Fibroblast of lung (primary cell): ENCODE measurements at regions not wholly inside any gene's neighbourhood (a gene's known extent, or its start where the extent isn't known, plus 50 kb on each side); places are given as distances from the start of the nearest gene placed in this dataset.
"Not testable (repeated sequence)": the region's sequence is repeated elsewhere in the genome, so short reads cannot be mapped to it uniquely, and the experiment has no call there.

Experiments used
- DNase-seq, 2 donors: peaks; one replicate each; pipeline versions ENCODE4 v3.0.0 to v3.0.0-alpha.2; 2010; ENCODE audit warnings: low read depth in 2 of 2
- H2AFZ ChIP-seq: 2 replicates; pipeline ENCODE4 v1.5.1; 2012; ENCODE audit warnings: low read length, control low read depth, inconsistent platforms
- H3K27ac ChIP-seq: 2 replicates; pipeline ENCODE4 v1.5.1; 2011; ENCODE audit warnings: low read length, control low read depth; ENCODE audit not compliant: insufficient read depth
- H3K27me3 ChIP-seq: 2 replicates; pipeline ENCODE4 v1.5.1; 2011; ENCODE audit warnings: mild to moderate bottlenecking, low read length; ENCODE audit not compliant: control insufficient read depth, insufficient read depth
- H3K36me3 ChIP-seq: 2 replicates; pipeline ENCODE4 v1.5.1; 2011; ENCODE audit warnings: low read length; ENCODE audit not compliant: control insufficient read depth, insufficient read depth
- H3K4me1 ChIP-seq: 2 replicates; pipeline ENCODE4 v1.5.1; 2011; ENCODE audit warnings: low read length; ENCODE audit not compliant: control insufficient read depth, insufficient read depth; ENCODE audit errors: extremely low read depth
- H3K4me2 ChIP-seq: 2 replicates; pipeline ENCODE4 v1.5.1; 2011; ENCODE audit warnings: low read length, control low read depth; ENCODE audit not compliant: insufficient read depth; ENCODE audit errors: extremely low read depth
- H3K4me3 ChIP-seq, 4 experiments: fragments of 200-600 bp in 1 of 4; sonication (generic) in 1 of 4; replicated peaks in 1 of 4; 2 replicates each; pipeline ENCODE4 v1.5.1; 2011 to 2016; ENCODE audit warnings: low read length in 4 of 4, low read depth in 3 of 4, mild to moderate bottlenecking in 3 of 4, control low read depth in 2 of 4, inconsistent platforms in 1 of 4, mixed read lengths in 1 of 4; ENCODE audit not compliant: insufficient read depth in 1 of 4; ENCODE audit errors: control extremely low read depth in 1 of 4
- H3K79me2 ChIP-seq: 2 replicates; pipeline ENCODE4 v1.5.1; 2012; ENCODE audit warnings: mild to moderate bottlenecking, low read length, inconsistent platforms; ENCODE audit not compliant: control insufficient read depth, insufficient read depth
- H3K9ac ChIP-seq: 2 replicates; pipeline ENCODE4 v1.5.1; 2011; ENCODE audit warnings: mild to moderate bottlenecking, low read length, control low read depth; ENCODE audit not compliant: insufficient read depth
- H3K9me3 ChIP-seq: 2 replicates; pipeline ENCODE4 v1.5.1; 2012; ENCODE audit warnings: low read depth, low read length; ENCODE audit not compliant: control insufficient read depth, insufficient read depth
- H4K20me1 ChIP-seq: 2 replicates; pipeline ENCODE4 v1.5.1; 2011; ENCODE audit warnings: low read length; ENCODE audit not compliant: control insufficient read depth, insufficient read depth; ENCODE audit errors: extremely low read depth

- H2AFZ ChIP-seq, H3K36me3 ChIP-seq, H3K27ac ChIP-seq, H3K4me1 ChIP-seq, DNase-seq, H3K27me3 ChIP-seq, H3K4me2 ChIP-seq, H3K79me2 ChIP-seq, H3K9ac ChIP-seq, H3K4me3 ChIP-seq, H3K9me3 ChIP-seq, H4K20me1 ChIP-seq: not testable (repeated sequence)
Measured at GRCh38 chr20:29567671-29568070, 1689.8 kb upstream of the DEFB115 start.

DNA sequence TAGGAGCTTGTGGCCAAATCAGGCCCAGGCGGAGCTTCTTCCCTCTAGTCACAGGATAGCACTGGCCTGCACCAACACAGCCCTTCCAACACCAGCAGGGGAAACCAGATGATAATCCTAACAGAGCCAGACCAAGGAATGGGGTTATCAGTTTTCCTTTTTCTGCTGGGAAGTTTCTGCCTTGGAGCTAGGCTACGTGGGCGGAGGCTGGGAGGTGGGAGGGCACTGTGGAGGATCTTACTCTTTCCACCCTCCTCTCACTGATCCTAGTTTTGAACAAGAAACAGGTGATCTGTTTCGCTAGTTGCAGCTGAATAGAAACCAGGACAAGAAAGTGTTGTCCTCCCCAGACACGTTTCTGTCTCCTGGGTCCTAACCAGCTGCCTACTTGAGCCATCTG, 1687.3 kb upstream of the DEFB115 start:
- not testable (repeated sequence) for H3K4me1 ChIP-seq, H3K27me3 ChIP-seq, DNase-seq, H3K9me3 ChIP-seq, H3K36me3 ChIP-seq, H3K4me2 ChIP-seq, H3K79me2 ChIP-seq, H2AFZ ChIP-seq, H3K9ac ChIP-seq, H3K4me3 ChIP-seq, H3K27ac ChIP-seq, H4K20me1 ChIP-seq

GRCh38 chr20:29589530-29589929, 1667.9 kb upstream of the DEFB115 start:
- not testable (repeated sequence) for H3K36me3 ChIP-seq, H3K4me2 ChIP-seq, H3K9me3 ChIP-seq, H2AFZ ChIP-seq, H3K79me2 ChIP-seq, H3K27ac ChIP-seq, DNase-seq, H3K4me1 ChIP-seq, H4K20me1 ChIP-seq, H3K4me3 ChIP-seq, H3K9ac ChIP-seq, H3K27me3 ChIP-seq

DNA sequence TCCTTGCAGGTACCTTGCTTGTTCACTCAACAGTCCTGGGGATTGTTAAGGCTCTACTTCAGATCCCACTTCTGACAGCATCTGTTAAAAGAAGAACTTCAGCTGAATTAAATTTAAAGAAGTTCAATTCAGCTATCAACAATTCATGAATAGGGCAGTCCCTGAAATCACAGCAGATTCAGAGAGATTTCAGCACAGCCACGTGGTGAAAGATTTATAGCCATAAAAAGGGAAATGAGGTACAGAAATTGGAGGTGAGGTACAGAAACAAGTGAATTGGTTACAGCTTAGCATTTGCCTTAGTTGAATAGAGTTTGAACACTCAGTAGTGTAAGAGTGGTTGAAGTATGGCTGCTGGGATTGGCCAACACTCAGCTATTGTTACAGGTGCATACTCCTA, 1653.3 kb upstream of the DEFB115 start:
- H2AFZ ChIP-seq, H3K27ac ChIP-seq, H3K4me3 ChIP-seq, DNase-seq, H3K9ac ChIP-seq, H4K20me1 ChIP-seq, H3K4me2 ChIP-seq, H3K36me3 ChIP-seq, H3K79me2 ChIP-seq, H3K4me1 ChIP-seq, H3K27me3 ChIP-seq, H3K9me3 ChIP-seq: not testable (repeated sequence)

GRCh38 chr20:29606171-29606570, 1651.3 kb upstream of the DEFB115 start:
- H3K4me2 ChIP-seq, DNase-seq, H3K4me1 ChIP-seq, H3K4me3 ChIP-seq, H4K20me1 ChIP-seq, H3K79me2 ChIP-seq, H3K9ac ChIP-seq, H3K36me3 ChIP-seq, H3K9me3 ChIP-seq, H3K27me3 ChIP-seq, H3K27ac ChIP-seq, H2AFZ ChIP-seq: not testable (repeated sequence)

- not testable (repeated sequence) for H3K27me3 ChIP-seq, H3K79me2 ChIP-seq, H3K4me3 ChIP-seq, H3K9ac ChIP-seq, H3K9me3 ChIP-seq, H3K27ac ChIP-seq, DNase-seq, H3K4me1 ChIP-seq, H3K4me2 ChIP-seq, H2AFZ ChIP-seq, H3K36me3 ChIP-seq, H4K20me1 ChIP-seq
Measured at GRCh38 chr20:29629395-29629794, 1628.1 kb upstream of the DEFB115 start.
